H9 (cell line): ENCODE measurements at regions not wholly inside any gene's neighbourhood (a gene's known extent, or its start where the extent isn't known, plus 50 kb on each side); places are given as distances from the start of the nearest gene placed in this dataset.

Source experiments
- DNase-seq: peaks from one replicate; pipeline ENCODE4 v3.0.0-alpha.2; 2017
- H2AFZ ChIP-seq: one replicate; pipeline ENCODE4 v1.6.1; 2013; ENCODE audit warnings: mild to moderate bottlenecking, low read length, control low read depth, moderate library complexity
- H2AK5ac ChIP-seq: 2 replicates; pipeline ENCODE4 v1.6.1; 2013; ENCODE audit warnings: low read length, control low read depth, mixed read lengths; ENCODE audit not compliant: insufficient read length
- H2BK120ac ChIP-seq: one replicate; pipeline ENCODE4 v1.6.1; 2013; ENCODE audit warnings: low read depth, mild to moderate bottlenecking, low read length, control low read depth, inconsistent platforms; ENCODE audit not compliant: poor library complexity, severe bottlenecking
- H2BK12ac ChIP-seq: 2 replicates; pipeline ENCODE4 v1.6.1; 2013; ENCODE audit warnings: low read length, control low read depth, mixed read lengths, low read depth; ENCODE audit not compliant: insufficient read length
- H2BK15ac ChIP-seq: 2 replicates; pipeline ENCODE4 v1.6.1; 2013; ENCODE audit warnings: low read depth, low read length, control low read depth
- H2BK20ac ChIP-seq: one replicate; pipeline ENCODE4 v1.6.1; 2013; ENCODE audit warnings: low read depth, mild to moderate bottlenecking, low read length, control low read depth, inconsistent platforms; ENCODE audit not compliant: poor library complexity, severe bottlenecking
- H2BK5ac ChIP-seq: 2 replicates; pipeline ENCODE4 v1.6.1; 2013; ENCODE audit warnings: low read length, control low read depth, mixed read lengths; ENCODE audit not compliant: insufficient read length
- H3K14ac ChIP-seq: 2 replicates; pipeline ENCODE4 v1.6.1; 2013; ENCODE audit warnings: low read length, control low read depth; ENCODE audit not compliant: insufficient read depth
- H3K18ac ChIP-seq: 2 replicates; pipeline ENCODE4 v1.6.1; 2013; ENCODE audit warnings: low read depth, mild to moderate bottlenecking, mixed read lengths, low read length, control low read depth; ENCODE audit not compliant: insufficient read length
- H3K23ac ChIP-seq: 2 replicates; pipeline ENCODE4 v1.6.1; 2013; ENCODE audit warnings: low read length, control low read depth, mixed read lengths, low read depth; ENCODE audit not compliant: insufficient read length
- H3K23me2 ChIP-seq: 2 replicates; pipeline ENCODE4 v1.6.1; 2013; ENCODE audit warnings: low read depth, mild to moderate bottlenecking, mixed read lengths, low read length, control low read depth; ENCODE audit not compliant: insufficient read length, poor library complexity, severe bottlenecking
- H3K27ac ChIP-seq: 2 replicates; pipeline ENCODE4 v1.5.1; 2013; ENCODE audit warnings: low read length, control low read depth, mixed read lengths, low read depth; ENCODE audit not compliant: insufficient read length
- H3K27me3 ChIP-seq: 2 replicates; pipeline ENCODE4 v1.6.1; 2013; ENCODE audit warnings: low read length, control low read depth, inconsistent platforms; ENCODE audit not compliant: insufficient read depth
- H3K4ac ChIP-seq: 2 replicates; pipeline ENCODE4 v1.6.1; 2013; ENCODE audit warnings: low read depth, mild to moderate bottlenecking, control low read depth, inconsistent platforms, low read length, moderate library complexity
- H3K4me1 ChIP-seq: 2 replicates; pipeline ENCODE4 v1.6.1; 2013; ENCODE audit warnings: low read length, control low read depth, inconsistent platforms; ENCODE audit not compliant: insufficient read depth
- H3K4me2 ChIP-seq: 2 replicates; pipeline ENCODE4 v1.6.1; 2013; ENCODE audit warnings: low read length, control low read depth, mixed read lengths; ENCODE audit not compliant: insufficient read length, insufficient read depth
- H3K56ac ChIP-seq: 2 replicates; pipeline ENCODE4 v1.6.1; 2013; ENCODE audit warnings: low read depth, mild to moderate bottlenecking, mixed read lengths, low read length, control low read depth; ENCODE audit not compliant: insufficient read length
- H3K79me1 ChIP-seq: 2 replicates; pipeline ENCODE4 v1.6.1; 2013; ENCODE audit warnings: low read depth, mild to moderate bottlenecking, moderate library complexity, low read length, control low read depth, inconsistent platforms; ENCODE audit not compliant: insufficient read depth, poor library complexity, severe bottlenecking
- H3K79me2 ChIP-seq: 2 replicates; pipeline ENCODE4 v1.6.1; 2013; ENCODE audit warnings: low read length, control low read depth, inconsistent platforms; ENCODE audit not compliant: insufficient read depth
- H3K9ac ChIP-seq: 2 replicates; pipeline ENCODE4 v1.6.1; 2013; ENCODE audit warnings: low read length, control low read depth, mixed read lengths; ENCODE audit not compliant: insufficient read length; ENCODE audit errors: extremely low read depth
- H3K9me3 ChIP-seq: one replicate; pipeline ENCODE4 v1.6.1; 2013; ENCODE audit warnings: low read depth, low read length, inconsistent platforms; ENCODE audit not compliant: control insufficient read depth
- H3T11ph ChIP-seq: one replicate; pipeline ENCODE4 v1.6.1; 2013; ENCODE audit warnings: mild to moderate bottlenecking, low read length, control low read depth, inconsistent platforms
- H4K20me1 ChIP-seq: one replicate; pipeline ENCODE4 v1.6.1; 2013; ENCODE audit not compliant: control insufficient read depth, insufficient read length, insufficient read depth
- H4K5ac ChIP-seq: 2 replicates; pipeline ENCODE4 v1.6.1; 2013; ENCODE audit warnings: low read depth, mild to moderate bottlenecking, mixed read lengths, low read length, control low read depth; ENCODE audit not compliant: insufficient read length
- H4K8ac ChIP-seq: replicated peaks from 2 replicates; pipeline ENCODE4 v1.6.1; 2013; ENCODE audit warnings: low read length, control low read depth, mixed read lengths, low read depth; ENCODE audit not compliant: insufficient read length
- H4K91ac ChIP-seq: 2 replicates; pipeline ENCODE4 v1.6.1; 2013; ENCODE audit warnings: low read depth, mild to moderate bottlenecking, moderate library complexity, mixed read lengths, low read length, control low read depth; ENCODE audit not compliant: insufficient read length
- H3K27ac Mint-ChIP-seq, 3 experiments: 2 replicates in 2 of 3; 3 replicates in 1 of 3; pipeline ENCODE4 v1.8.0; 2020 to 2021; ENCODE audit warnings: mixed read lengths in 3 of 3, mild to moderate bottlenecking in 1 of 3, moderate library complexity in 1 of 3
- H3K27me3 Mint-ChIP-seq: 2 replicates; pipeline ENCODE4 v1.8.0; 2021; ENCODE audit warnings: low read depth, mild to moderate bottlenecking, moderate library complexity, mixed read lengths
- H3K36me3 Mint-ChIP-seq, 3 experiments: 2 replicates in 2 of 3; 3 replicates in 1 of 3; pipeline ENCODE4 v1.8.0; 2020 to 2021; ENCODE audit warnings: low read depth in 3 of 3, mixed read lengths in 3 of 3; ENCODE audit not compliant: insufficient read depth in 1 of 3
- H3K4me1 Mint-ChIP-seq, 2 experiments: 2 replicates each; pipeline ENCODE4 v1.8.0; 2020; ENCODE audit warnings: mixed read lengths in 2 of 2
- H3K4me3 Mint-ChIP-seq, 2 experiments: 2 replicates in 1 of 2; 3 replicates in 1 of 2; pipeline ENCODE4 v1.8.0; 2020 to 2021; ENCODE audit warnings: mild to moderate bottlenecking in 2 of 2, mixed read lengths in 2 of 2, moderate library complexity in 1 of 2
- H3K9me3 Mint-ChIP-seq, 2 experiments: 2 replicates in 1 of 2; 3 replicates in 1 of 2; pipeline ENCODE4 v1.8.0; 2020; ENCODE audit warnings: mild to moderate bottlenecking in 2 of 2, mixed read lengths in 2 of 2, moderate library complexity in 1 of 2
- CTCF ChIP-seq: fragments of 200-600 bp; sonication (generic); conservative IDR thresholded peaks from 3 replicates; pipeline ENCODE4 v1.8.0; 2021; ENCODE audit warnings: antibody characterized with exemption, mild to moderate bottlenecking
- WGBS: extraction: QIAGEN DNeasy Blood & Tissue Kit; methylation state at CpG from one replicate; pipeline ENCODE4 v1.1.7; 2013; ENCODE audit warnings: missing lambda C conversion rate, low lambda C conversion rate, mixed read lengths; ENCODE audit not compliant: insufficient read length; ENCODE audit errors: extremely low coverage; 5-methylcytosine and 5-hydroxymethylcytosine counted together

GRCh38 chr2:39893616-39894015, 114.6 kb upstream of the THUMPD2 start:
- H2BK20ac ChIP-seq: no peak overlapping the region
- no peak for DNase-seq
- H2BK120ac ChIP-seq: no peak overlapping the region
- no peaks in the 10 kb centered on the region for H3K27me3 Mint-ChIP-seq
- H3K23me2 ChIP-seq: no peaks in the 10 kb centered on the region
- H3K4me2 ChIP-seq: no peak overlapping the region
- no peak overlapping the region for H2BK15ac ChIP-seq
- no peak overlapping the region for H3K4ac ChIP-seq
- no peak overlapping the region for H2AFZ ChIP-seq
- H4K20me1 ChIP-seq: no peaks in the 10 kb centered on the region
- no peak overlapping the region for H2BK5ac ChIP-seq
- no peak overlapping the region for H2AK5ac ChIP-seq
- H4K5ac ChIP-seq: no peak overlapping the region
- whole genome bisulfite sequencing: no CpG with 5 or more reads among the region's 4 CpGs
- no peaks in the 10 kb centered on the region; a peak in 1 of 7 replicates for H3K36me3 Mint-ChIP-seq
- H3K9me3 ChIP-seq: no peaks in the 10 kb centered on the region
- H3K9ac ChIP-seq: no peak overlapping the region
- no peak overlapping the region for H3K27ac Mint-ChIP-seq
- no peak overlapping the region for H4K8ac ChIP-seq
- H3T11ph ChIP-seq: no peak overlapping the region
- no peaks in the 10 kb centered on the region for H3K79me2 ChIP-seq
- H4K91ac ChIP-seq: no peak overlapping the region
- no peak overlapping the region for H3K18ac ChIP-seq
- TF ChIP-seq CTCF: no peak
- H3K23ac ChIP-seq: no peak overlapping the region
- no peaks in the 10 kb centered on the region for H3K27me3 ChIP-seq
- H3K4me1 Mint-ChIP-seq: no peaks in the 10 kb centered on the region; a peak in 1 of 4 replicates
- no peak overlapping the region for H3K56ac ChIP-seq
- no peak overlapping the region for H3K27ac ChIP-seq
- H2BK12ac ChIP-seq: no peak overlapping the region
- no peaks in the 10 kb centered on the region for H3K79me1 ChIP-seq
- no peak overlapping the region for H3K14ac ChIP-seq
- H3K4me1 ChIP-seq: no peaks in the 10 kb centered on the region
- peaks cover 0 to 2% of the 10 kb centered on the region in 2 experiments; a peak in 2 of 5 replicates for H3K9me3 Mint-ChIP-seq
- H3K4me3 Mint-ChIP-seq: no peak overlapping the region
